ENCODE measurements at regions not wholly inside any gene's neighbourhood (a gene's known extent, or its start where the extent isn't known, plus 50 kb on each side); places are given as distances from the start of the nearest gene placed in this dataset.
"Not testable (repeated sequence)": the region's sequence is repeated elsewhere in the genome, so short reads cannot be mapped to it uniquely, and the experiment has no call there.

DNA sequence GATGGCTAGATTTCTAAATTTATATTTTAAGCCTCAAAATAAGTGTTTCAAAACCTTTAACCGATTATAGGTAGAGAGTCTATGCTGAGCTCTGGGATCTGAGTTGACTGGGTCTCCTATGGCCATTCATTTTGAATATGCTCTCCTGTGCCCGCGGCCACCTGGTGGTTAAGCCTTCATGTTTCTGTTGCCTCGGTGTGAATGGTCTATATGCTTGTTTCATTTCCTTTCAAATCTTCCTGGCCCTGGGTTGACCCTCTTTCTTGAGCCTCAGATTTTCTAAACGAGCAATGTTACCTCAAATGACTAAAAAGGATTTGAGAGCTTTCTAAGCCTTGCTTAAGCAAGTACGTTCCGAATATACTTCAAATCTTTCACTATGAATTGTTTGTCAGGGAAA is 789.4 kb upstream of the KIRREL3 start:
- DNase-seq: no peak

- DNase-seq: not testable (repeated sequence)
Observed at GRCh38 chr11:127772938-127773337, 772.4 kb upstream of the KIRREL3 start.

- not testable (repeated sequence) for DNase-seq
Observed at GRCh38 chr11:127768931-127769330, 768.4 kb upstream of the KIRREL3 start.

DNA sequence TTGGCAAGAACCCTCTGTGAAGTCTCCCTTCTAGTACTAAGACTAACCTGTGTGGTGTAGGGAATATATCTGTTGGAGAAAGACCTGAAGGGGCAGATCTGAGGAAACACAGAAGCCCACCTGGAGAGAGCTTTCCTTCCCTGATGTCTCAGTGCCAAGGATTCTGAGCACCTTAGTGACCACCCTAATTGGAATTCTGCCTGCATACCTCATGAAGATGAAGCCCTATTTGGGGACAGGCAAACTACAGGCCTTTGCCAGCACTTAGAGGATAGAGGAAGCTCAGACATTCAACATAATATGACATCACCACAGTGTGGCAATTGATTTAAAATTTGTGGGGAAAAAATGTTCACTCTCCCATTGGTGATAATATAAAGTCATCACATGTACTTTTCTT is 766.2 kb upstream of the KIRREL3 start:
- no peak for DNase-seq

- DNase-seq: peak in 2 of 58 donors; percentile 1 to 24
Observed at GRCh38 chr11:127738771-127739286, 738.3 kb upstream of the KIRREL3 start.

- DNase-seq: no peak
Observed at GRCh38 chr11:127737499-127737898, 736.9 kb upstream of the KIRREL3 start.

GRCh38 chr11:127733552-127733951 is 733.0 kb upstream of the KIRREL3 start:
- no peak for DNase-seq

- DNase-seq: no peak
Observed at GRCh38 chr11:127726367-127726766, 725.8 kb upstream of the KIRREL3 start.

DNA sequence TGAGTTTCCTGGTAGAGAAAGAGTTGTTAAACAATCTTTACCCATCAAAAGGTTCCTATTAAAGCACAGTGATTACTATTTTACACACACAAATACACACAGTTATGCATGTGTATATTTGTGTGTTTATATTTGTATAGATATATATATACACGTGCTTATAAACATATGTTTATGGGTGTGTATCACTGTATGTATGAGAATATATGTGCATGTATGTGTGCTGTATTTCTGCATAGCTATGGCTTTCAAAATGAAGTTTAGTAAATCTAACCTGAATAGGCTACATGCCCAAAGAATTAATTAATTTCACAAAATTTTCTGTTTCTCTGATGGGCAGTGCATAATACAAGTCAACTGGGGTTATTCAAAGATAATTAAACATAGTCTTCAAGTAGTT is 723.1 kb upstream of the KIRREL3 start:
- DNase-seq: no peak

DNA sequence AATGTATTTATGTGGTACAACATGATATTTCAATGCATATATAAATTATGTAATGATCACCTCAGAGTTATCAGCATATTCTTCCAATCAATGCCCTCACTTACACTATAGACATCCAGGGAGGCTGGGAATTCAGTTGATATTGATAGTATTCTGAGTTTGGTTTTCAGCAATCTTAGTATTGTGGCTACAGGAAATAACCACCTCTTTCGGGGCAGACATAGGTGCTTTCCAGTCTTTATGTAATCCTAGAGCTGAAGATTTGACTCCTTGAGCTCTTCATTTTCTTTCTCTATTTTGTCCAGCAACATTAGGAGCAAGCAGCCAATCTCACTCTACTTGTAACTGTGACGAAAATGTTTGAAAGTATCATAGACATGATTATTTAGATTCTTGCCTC is 712.7 kb upstream of the KIRREL3 start:
- DNase-seq: no peak

DNA sequence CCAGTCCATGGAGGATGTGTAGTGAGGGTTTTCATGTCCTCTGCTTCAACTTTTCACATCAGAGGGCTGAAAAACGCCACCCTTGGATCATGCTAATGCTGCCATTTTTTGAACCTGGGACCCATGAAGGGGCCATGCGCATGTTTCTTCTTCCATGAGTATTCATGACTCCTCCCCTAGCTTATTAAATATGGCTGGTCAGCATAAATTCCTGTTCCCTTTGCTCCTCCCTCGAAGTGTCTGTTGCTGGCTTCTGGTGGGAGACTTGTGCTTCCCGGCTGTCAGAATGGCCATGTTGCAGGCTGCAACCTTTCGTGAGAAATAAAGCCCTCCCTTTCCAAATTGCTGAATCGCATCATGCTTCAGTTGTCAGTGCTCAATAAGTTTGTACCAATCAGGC is 711.2 kb upstream of the KIRREL3 start:
- DNase-seq: no peak

DNA sequence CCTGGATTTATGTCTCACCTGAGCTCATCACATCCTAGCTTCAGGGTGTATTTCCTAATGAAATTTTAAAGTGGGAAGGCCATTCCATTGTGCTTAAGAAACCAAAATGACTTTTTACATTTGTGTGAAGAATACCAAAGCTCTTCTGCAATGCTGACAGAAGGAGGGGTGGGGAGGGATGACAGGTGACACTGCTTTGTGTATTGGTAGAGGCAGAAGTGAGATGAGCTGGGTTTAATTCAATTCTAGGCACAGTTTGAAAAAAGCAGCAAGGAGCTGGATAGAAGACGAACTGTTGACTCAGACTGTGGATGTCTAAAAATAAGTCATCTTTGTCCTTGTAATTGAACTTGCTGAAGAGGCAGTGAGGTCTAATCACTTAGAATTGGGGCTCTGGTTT is 710.3 kb upstream of the KIRREL3 start:
- no peak for DNase-seq

DNA sequence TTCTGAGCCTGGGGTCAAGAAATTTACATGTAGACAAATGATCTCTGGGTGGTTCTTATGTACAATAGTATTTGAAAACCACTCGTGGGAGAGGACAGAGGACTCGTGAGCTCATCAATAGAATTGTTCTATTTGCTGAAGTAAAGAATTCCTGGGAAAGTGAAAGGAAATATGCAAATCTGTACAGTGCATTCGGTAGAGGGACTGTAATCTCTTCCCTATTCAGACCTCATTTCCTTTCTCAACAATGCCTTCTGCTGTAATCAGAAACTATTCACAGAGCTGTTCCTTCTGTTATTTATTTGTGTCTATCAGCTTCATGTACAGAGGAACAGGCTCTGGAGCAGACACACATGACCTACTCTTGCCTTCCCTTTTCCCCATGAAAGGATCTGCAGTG is 709.4 kb upstream of the KIRREL3 start:
- no peak for DNase-seq

DNA sequence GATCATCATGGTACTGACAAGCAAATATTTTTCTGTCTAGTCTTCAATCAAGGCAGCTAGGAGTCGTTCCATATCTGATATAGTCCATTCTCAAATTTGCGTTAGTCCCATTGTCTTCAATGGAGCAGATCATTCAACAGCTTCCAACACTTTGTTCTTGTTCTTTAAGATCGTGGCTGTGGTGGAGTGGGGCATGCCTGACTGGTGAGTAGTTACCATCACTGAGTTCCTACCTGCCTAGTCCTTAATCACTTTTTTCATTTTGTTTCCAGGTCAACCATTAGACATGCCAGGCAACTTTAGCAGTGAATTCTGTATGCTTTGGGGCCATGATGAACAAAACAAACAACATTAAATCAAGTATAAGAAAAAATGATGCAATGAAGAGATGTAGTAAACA is 693.1 kb upstream of the KIRREL3 start:
- DNase-seq: no peak

GRCh38 chr11:127683321-127683720 is 682.8 kb upstream of the KIRREL3 start:
- no peak for DNase-seq

- no peak for DNase-seq
Observed at GRCh38 chr11:127679816-127680545, 679.4 kb upstream of the KIRREL3 start.

GRCh38 chr11:127678631-127679030 is 678.1 kb upstream of the KIRREL3 start:
- DNase-seq: no peak

DNA sequence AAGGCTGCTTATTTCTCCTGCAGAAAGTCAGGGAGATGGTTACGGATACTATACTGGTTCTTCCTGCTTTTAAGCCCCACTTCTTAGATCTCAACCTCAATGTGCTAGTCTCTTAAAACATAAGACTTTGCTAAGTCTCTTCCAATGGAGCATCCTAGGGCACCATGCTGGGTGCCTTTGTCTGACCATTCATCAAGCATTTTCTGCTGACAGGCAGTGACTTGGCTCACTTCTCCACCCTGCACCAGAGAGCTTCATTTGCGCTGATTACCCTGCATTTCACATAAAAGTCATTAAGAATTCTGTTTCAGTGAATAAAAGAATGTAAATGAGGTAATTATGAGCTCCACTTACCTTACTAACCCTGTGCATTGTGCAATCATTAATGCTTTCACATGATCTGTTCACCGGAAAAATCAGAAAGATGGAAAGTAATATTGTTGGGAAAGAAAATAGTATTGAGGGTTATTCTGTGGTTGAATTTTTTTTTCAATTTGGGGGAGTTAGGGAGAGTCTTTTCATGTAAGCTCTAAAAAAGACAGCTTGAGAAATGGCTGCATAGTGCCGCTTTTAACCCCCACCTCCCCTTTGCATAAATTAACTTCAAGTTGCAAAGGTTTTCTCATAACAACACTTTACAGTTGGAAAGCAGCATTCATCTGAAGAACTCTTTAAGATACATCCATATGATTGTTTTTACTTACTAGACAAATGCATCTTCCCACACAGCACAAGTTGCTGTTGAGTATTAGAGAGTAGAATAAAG is 677.3 kb upstream of the KIRREL3 start:
- DNase-seq: no peak

DNA sequence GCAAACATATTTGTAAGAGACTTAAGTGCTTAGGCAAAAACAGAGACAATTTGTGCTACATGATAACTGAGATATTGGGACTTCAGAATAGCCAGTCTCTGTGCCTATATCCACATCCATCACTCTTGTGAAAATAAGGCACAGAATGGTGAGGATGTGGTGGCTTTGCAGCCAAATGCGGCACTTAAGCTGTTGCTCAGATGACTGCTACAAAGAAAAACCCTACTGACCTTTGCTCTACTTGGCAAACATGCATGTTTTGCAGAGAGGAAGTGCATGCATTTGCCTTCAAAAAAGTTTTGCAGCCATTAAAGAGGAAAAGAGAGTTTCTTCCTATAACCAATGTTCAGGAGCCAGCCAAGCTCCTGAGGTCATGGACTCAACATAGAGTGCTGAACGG is 675.0 kb upstream of the KIRREL3 start:
- DNase-seq: no peak

DNA sequence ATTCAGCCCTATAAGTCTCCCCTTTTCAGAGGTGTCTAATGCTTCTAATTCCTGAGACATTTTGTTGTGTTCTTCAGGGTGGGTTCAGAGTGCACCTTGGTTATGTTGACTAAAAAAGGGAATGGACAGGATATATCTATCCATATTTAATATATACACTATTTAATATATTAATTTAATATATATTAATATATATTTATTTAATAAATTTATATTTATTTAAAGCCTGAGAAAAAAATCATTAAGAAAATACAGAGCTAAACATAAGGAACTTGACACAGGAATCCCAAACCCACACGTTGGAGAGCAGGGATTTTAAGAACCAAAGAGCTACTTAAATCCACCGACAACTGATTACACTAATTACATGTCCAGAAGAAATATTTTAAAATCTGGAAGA is 674.2 kb upstream of the KIRREL3 start:
- DNase-seq: no peak

- DNase-seq: no peak
Observed at GRCh38 chr11:127670374-127671119, 670.0 kb upstream of the KIRREL3 start.
